Body of pancreas (tissue), 4 donors: ENCODE measurements at regions not wholly inside any gene's neighbourhood (a gene's known extent, or its start where the extent isn't known, plus 50 kb on each side); places are given as distances from the start of the nearest gene placed in this dataset.

Source experiments
- CTCF ChIP-seq, 7 experiments: fragments of 450-650 bp in 4 of 7; fragments of 200-600 bp in 3 of 7; sonication (generic) in 3 of 7; IDR thresholded peaks; one replicate each; pipeline ENCODE4 v1.5.1; 2016 to 2019; ENCODE audit warnings: antibody characterized with exemption in 7 of 7
- POLR2A ChIP-seq, 3 donors: fragments of 450-650 bp; IDR thresholded peaks; one replicate each; pipeline ENCODE4 v1.6.1; 2016; ENCODE audit warnings: antibody characterized with exemption in 3 of 3, mild to moderate bottlenecking in 2 of 3

- TF ChIP-seq CTCF (IDR thresholded peaks at IDR 0.05) (no peak), POLR2A (IDR thresholded peaks at IDR 0.05) (no peak)
Measured at GRCh38 chr4:117623326-117623725, 411.0 kb upstream of the NDST3 start.
